Tibial nerve (tissue), 4 donors: ENCODE measurements at regions not wholly inside any gene's neighbourhood (a gene's known extent, or its start where the extent isn't known, plus 50 kb on each side); places are given as distances from the start of the nearest gene placed in this dataset.

Experiments
- CTCF ChIP-seq, 5 experiments: fragments of 200-600 bp in 3 of 5; fragments of 450-650 bp in 2 of 5; sonication (generic) in 3 of 5; IDR thresholded peaks; one replicate each; pipeline ENCODE4 v1.5.1; 2016 to 2019; ENCODE audit warnings: antibody characterized with exemption in 5 of 5, mild to moderate bottlenecking in 3 of 5, moderate library complexity in 2 of 5
- EP300 ChIP-seq, 2 donors: sonication (generic); formaldehyde crosslinking; IDR thresholded peaks; one replicate each; pipeline ENCODE4 v1.6.1; 2017; ENCODE audit warnings: antibody characterized with exemption in 2 of 2, mild to moderate bottlenecking in 1 of 2
- POLR2A ChIP-seq, 2 donors: fragments of 450-650 bp; IDR thresholded peaks; one replicate each; pipeline ENCODE4 v1.6.1; 2017; ENCODE audit warnings: antibody characterized with exemption in 2 of 2, mild to moderate bottlenecking in 2 of 2, moderate library complexity in 2 of 2

- no peak for TF ChIP-seq POLR2A (IDR thresholded peaks at IDR 0.05)
- no peak for TF ChIP-seq CTCF (IDR thresholded peaks at IDR 0.05)
- no peak for TF ChIP-seq EP300 (IDR thresholded peaks at IDR 0.05)
These were observed 141.2 kb upstream of the DIO2 start for GRCh38 chr14:80352471-80352870.
